NCI-H226 (cell line): ENCODE measurements at regions not wholly inside any gene's neighbourhood (a gene's known extent, or its start where the extent isn't known, plus 50 kb on each side); places are given as distances from the start of the nearest gene placed in this dataset.
A peak's percentile ranks its signal among the peaks of the same experiment; 100 is the strongest.

Experiments
- DNase-seq: peaks from one replicate; pipeline ENCODE4 v3.0.0-alpha.2; 2015

DNA sequence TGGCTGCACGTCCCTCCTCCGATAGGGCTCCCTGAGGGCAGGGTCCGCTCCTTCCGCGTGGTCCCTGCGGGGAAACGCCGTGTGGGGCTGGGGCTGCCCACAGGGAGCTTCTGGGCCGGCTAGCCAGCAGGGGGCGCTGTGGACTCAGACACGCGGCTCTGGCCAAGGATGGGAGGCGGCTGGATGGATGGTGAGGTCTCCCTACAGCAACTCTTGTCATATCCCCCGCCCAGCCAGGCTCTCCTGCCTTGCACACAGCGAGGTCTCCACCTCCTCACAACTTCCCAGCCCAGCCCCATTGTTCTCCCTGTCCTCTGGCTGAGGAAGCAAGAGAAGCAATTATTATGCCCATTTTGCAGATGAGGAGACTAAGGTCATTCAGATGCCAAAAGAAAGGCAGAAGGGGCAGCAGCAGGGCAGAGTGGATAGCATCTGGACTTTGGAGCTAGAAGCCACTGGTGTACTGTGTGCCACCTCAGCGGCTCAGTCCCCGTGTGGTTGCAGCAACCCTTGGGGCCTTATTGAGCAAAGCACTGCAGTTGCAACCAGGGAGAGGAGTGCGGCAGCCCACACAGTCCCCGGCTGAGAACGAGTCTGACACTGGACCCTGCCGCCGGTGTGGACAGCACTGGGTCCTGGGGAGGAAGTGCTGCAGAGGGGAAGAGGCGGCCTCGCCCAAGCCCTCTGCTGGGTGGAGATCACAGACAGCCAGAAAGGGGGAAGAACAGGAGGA lies 99.0 kb downstream of the ZFP36L2 start:
- DNase-seq: no peak

DNA sequence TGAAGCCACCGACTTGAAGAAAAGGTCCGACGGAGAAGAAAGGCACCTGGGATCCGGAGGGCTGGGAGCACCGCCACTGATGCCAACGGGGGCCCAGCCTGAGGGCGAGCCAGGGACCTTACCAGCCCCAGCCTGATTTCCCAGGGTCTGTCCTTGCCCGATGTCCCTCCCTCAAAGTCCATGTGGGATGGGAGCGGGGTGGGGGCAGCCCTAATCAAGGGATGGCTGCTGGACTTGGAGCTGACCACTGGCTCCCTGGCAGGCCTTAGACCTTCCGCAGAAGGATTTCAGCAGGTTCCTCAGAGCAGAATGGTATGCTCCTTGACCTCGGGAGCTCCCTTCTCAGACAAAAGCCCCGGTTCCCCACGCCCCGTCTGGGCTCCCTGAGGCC lies 99.6 kb downstream of the ZFP36L2 start:
- no peak for DNase-seq

DNA sequence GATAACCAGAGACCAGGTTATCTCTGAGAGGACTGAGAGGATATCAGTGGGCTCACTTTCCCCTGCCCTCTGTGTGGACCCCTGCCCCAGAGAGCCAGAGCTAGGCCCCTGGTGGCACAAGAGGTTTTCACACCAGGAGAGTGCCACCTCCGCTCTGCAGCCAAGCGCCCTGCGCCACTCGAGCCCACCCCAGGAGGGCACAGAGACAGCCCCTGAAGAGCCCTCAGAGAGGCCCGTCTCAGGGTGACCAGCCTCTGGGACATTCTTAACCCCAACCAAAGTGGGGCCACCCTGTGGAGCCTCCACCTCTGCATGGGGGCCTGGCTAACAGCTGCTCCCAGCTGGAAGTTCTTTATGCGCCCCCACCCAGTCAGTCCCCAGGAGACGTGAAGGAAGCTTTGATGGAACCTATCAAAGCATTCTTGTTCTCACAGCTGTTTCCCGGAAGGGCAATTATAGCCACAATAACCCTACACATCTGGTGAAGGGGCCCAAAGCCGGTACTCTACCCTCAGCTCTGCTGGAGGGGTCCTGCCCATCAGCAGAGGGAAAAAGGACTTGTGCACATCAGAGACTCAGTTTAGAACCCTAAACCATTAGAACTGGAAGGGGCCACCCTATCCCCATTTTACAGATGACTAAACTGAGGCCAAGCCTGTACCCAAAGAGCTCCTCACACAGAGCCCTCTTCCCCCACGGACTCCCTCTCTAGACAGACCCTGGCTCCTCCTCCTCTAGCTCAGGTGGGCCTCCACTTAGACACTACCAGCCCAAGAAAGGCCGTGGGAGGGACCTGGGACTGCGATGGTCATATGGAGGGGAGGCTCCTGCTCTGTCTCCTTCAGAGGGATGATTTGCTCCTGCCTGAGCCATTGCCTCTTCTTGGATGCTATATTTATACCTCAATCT lies 101.1 kb downstream of the ZFP36L2 start:
- DNase-seq: no peak

DNA sequence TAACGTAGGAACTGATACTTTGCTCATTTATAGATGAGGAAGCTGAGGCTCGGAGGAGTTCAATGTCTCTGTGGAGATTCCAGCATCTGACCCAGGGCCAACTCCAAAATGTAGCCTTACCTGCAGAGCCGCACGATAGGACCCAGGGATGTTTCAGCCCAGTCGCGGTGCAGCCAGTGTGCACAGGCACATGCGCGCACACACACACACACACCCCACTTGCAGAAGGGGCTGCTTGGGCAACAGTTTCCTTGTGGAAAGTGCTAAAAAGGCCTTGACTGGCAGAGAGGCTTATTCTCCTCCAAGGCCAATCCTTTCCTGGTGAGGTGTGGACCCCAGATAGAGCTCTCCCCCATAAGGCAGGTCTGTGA lies 101.7 kb downstream of the ZFP36L2 start:
- no peak for DNase-seq

DNA sequence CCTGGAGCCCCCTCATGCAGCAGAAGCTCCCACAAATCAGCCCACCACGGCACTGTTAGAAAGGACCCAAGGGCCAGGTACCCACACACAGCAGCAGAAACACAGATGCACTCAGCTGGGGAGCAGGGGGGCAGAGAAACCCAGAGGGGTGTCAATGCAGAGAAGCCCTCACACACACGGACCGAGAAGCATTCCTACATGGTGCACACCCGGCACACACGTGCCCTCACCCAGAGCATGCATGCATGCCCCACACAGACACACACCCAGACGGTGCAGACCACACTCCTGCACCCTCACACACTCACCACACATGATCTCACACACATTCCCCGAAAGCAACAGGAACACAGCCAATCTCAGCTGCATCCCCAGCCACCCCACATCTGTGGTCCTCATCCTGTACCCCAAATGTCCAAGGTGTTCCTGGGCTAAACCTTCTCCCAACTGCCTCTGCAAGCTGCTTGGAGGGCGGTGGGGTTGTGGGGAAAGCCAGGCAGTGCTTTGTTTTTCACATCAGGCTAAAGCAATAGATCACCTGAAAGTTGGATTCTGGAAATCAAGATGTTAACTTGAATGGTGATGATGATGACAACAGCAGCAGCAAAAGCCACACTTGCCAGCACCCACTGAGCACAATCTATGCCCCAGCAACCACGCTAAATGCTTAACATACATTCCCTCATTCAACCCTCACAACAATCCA lies 102.3 kb downstream of the ZFP36L2 start:
- no peak for DNase-seq

GRCh38 chr2:43123486-43123885 lies 102.9 kb downstream of the ZFP36L2 start:
- DNase-seq: no peak

DNA sequence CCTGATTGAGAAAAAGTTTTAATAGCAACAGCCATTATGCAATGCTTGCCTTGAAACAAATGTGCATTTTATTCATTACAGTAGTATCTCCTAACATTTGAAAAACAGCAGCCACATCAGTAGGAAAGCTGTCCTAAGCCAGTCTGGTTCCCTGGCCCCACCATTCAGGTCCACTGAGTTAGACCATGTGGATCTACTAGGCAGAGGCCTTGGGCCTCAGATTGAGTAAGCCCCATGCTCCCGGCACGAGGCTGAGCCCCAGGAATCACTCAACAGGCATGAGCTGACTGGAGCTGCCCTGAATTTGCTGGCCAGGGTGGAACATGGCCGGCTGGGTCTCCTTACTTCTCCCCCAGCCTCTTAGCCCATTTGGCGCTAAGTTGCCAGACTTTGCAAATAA lies 103.4 kb downstream of the ZFP36L2 start:
- no peak for DNase-seq

DNA sequence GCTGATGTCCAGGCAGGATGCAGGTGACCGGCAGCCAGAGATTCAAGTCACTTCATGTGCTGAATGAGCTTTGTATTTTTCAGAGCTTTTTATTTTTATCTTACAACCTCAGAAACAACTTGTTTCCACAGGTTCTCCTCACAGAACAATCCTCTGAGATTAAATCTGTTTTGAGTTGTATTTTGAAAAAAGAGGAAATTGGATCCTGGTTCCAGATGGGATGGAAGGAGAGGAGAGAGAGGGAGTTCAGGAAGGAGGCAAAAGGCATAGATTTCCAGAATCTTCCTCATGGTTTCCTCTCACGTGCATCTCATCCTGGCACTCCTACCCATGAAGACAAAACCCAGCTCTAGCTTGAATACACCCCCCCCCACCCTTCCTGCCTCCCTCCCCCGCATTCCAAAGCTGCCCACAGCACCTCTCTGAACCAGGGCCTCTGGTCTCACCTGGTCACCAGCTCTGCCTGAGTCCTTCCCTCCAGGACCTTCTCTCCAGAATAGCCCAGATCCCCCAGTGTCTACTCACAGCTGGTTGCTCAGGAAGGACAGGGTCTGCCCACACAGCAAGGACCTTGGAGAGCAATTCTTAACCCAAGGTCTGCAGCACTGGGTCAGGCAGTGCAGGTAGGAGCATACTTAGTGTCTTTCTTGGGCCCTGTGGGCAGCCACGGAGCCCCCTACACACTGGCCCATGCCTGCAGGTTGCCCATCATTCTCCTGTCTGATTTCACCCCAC lies 104.7 kb downstream of the ZFP36L2 start:
- no peak for DNase-seq

GRCh38 chr2:43119303-43119702 lies 107.1 kb downstream of the ZFP36L2 start:
- no peak for DNase-seq

DNA sequence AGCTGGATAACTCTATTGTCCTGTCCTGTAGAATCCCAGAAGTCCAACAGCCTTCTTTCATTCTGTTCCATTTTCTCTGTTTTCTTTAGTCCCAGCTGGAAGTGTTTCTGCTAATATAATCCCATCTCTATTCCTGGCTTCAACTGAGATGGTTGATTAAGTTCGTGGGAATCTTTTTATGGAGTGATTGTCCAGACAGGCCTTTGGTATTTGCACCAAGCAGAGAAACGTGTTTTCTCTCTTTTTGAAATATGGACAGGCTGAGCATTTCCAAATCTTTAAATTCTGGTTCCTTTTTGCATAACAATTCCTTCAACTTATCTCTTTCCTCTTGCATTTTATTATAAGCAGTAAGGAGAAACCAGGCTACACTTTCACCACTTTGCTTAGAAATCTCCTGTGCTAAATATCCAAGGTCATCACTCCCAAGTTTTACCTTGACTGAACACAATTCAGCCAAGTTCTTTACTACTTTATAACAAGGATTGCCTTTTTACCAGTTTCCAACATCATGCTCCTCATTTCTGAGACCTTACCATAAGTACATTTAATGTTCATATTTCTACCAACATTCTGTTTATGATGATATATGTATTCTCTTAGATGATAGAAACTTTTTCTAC lies 108.8 kb downstream of the ZFP36L2 start:
- no peak for DNase-seq

DNA sequence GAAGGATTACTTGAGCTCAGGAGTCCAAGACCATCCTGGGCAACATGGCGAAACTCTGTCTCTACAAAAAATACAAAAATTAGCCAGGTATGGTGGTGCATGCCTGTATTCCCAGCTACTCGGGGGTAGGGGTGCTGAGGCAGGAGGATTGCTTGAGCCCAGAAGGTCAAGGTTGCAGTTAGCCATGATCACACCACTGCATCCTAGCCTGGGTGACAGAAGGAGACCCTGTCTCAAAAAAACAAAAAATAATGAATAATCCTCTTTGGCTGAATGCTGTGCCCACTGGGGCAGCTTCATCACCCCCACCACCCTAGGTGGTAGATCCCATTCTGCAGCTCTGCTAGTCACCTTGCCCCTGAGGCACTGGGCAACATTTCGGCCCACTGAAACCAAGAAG lies 109.4 kb downstream of the ZFP36L2 start:
- no peak for DNase-seq

GRCh38 chr2:43115881-43116280 lies 110.5 kb downstream of the ZFP36L2 start:
- no peak for DNase-seq

DNA sequence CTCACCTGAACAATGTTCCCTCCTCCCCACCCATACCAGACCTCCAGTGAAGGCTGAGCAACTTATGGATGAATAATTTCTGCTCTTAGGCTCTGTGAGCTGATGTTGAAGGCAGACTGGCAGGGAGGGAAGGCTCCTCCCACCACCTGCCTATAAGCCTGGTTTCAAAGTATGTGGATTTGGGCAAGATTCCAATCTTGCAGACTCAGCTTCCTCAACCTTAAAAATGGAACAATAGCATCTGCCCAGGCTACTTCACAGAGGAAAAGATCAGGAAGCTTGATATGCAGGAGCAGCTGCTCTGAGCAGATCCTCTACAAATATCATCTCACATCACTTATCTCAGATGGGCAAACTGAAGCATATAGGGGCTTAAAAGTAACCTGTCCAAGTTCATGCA lies 112.2 kb downstream of the ZFP36L2 start:
- peak; percentile 77 for DNase-seq

- DNase-seq: no peak
Observed at GRCh38 chr2:43111788-43112554, 114.4 kb downstream of the ZFP36L2 start.

DNA sequence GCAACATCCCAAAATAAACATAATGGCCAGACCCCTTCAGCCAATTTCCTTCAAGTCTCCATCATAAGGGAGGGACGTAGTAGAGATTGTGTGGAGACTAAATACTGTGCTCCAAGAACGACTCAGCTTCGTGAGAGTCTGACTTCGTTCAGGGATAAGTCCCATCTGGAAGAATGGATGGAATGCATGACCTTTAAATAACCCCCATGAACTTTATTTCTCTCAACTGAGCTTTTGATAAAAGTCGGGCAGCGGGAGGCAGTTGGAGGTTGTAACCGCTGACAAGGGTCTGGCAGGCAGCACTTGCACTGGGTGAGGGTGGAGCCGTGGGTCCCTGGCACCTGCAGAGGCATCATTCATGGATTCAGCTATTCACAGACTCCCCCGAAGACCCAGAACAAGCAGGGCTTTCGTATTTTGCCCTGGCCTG lies 115.9 kb downstream of the ZFP36L2 start:
- peak; percentile 97 for DNase-seq

GRCh38 chr2:43109261-43109743 lies 117.1 kb downstream of the ZFP36L2 start:
- no peak for DNase-seq

DNA sequence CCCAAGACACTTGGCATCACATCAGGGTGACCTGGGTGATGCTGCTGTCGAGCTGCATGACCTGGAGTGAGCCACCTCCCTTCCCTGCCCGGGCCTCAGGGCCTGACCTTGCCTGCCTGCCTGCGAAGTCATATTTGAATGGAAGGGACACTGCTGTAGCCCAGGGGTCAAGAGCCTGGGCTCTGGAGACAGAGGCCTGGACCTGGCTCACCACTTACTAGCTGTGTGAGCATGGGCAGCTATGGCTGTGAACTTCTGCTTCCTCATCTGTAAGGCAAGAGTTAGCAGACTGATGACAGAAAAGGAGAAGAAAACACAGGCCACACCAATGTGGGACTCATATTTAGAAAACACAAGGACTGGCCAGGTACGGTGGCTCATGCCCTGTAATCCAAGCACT lies 118.7 kb downstream of the ZFP36L2 start:
- no peak for DNase-seq

DNA sequence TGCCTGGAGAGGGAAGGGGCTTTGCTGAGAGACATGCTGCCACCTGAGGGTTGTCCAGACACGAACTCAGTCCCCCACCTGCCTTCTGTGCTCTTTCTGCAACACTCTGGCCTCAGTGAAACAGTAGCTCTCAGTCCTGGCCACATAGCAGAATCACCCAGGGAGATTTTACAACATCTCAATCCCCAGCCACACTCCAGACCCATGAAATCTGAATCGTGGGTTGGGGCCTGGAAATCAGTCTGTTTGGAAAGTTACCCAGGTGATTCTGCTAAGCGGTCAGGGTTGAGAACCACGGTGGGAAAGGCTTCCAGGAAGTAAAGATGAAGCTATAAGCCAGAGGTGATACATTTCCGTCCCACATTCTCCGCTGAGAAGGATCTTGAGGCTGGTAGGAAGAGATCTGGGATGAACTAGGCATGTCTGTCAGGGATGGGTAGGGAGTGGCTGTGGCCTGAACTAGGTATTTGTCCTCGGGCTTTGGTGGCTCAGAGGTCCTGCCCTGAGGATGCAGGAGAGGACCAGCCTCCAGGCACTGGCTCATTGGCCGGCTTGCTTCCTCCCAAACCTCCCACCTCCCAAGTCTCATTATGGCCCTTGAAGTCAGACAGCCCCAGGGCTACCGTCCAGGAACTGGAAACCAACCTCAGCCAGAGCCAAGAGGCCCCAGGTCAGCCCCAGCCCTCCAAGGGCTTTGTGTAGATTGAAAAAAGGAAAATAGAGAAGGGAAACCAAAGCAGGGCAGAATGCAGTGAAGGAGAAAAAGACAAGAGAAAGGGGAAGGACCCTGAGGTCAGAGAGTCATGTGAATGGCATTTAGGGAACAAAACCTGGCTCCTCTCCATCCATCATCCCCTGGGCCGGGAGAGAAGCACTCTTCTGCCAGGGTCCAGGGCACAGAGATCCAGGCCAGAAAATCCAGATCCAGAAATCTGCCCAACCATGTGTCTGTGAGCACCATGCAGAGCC lies 119.6 kb downstream of the ZFP36L2 start:
- DNase-seq: peak; percentile 44

DNA sequence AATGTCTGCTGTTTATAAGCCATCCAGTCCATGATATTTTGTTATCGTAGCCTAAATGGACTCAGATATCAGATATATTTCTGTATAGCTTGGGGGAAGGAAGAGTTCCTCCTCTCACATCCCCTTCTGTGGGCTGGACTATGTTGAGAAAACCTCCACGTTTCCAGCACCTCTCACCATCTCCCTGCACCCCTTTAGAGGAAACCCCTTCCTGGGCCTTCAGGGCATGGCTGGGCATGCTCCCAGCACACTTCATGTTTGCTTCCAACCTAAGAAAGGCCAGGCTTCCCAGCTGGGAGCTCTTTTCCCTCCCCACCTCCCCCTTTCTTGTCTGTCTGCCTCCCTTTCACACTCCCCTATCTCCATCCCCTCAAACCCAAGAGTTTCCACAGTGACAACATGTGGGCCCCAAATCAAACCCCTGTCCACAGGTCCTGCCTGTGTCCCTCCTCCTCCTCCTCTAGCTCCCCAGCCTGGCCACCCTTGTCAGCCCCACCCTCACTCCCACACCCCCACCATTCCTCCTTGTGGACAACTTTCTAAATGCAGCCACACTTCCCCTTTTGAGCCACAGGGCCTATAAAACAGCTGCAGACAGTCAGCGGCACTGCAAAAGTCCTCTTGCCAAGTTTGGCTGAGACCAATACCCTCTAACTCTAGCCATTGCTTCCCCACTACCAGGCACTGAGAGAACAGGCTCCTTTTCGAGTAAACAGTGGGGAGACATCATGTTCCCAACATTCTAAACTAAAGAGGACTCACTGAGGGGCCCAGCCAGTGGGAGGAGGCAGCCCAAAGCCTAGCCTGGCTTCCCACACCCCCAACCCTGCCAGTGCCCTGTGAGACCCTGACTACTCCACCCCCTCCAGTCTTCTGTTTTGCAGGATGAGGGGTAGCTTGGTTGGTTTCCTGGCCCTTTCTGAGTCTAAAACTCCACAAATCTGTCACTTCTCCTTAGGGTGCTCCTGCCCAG lies 120.5 kb downstream of the ZFP36L2 start:
- DNase-seq: no peak
